ENCODE measurements at regions not wholly inside any gene's neighbourhood (a gene's known extent, or its start where the extent isn't known, plus 50 kb on each side); places are given as distances from the start of the nearest gene placed in this dataset.

DNA sequence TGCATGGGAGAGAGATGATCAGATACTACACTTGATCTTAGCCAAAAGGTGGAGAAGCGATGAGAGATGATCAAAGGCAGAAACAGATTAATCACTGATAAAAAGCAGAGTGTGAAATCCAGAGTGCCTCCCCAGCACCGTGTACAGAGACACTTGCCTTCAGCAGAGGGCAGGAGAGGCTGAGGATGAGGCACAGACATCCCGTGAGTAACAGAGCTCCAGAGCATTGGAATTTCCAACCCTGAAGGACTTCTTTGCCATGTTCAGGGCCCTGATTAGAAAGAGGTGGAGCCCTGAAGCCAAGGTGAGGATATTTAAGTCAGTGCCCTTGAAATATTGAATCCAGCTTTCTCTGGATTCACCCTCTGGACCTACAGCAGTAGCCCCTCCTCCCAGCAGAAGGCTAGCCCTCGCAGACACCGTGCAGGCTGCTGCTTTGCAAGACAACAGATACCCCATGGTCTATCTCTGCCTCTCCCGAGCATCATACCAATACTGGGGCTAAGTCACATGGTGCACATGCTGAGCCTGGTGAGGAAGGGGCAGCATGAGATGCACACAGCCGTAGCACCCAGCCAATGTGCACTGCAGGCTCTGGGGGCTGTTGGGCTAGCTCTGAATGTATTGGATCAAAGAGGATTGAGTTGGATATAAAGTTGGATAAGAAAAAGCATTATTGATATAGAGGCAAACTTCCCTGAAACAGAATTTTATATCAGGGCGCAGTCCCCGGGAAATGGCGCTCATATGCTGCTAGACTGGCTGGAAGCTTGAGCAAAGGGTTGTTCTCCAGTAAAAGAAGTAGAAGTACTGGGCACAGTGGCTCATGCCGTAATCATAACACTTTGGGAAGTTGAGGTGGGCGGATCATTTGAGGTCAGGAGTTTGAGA, 200.3 kb upstream of the B3GAT1 start:
- Histone ChIP-seq H2BK5ac (ENCODE audit: low read depth, low read length) (no peak overlapping the region), H3K14ac (ENCODE audit: insufficient read length) (no peak overlapping the region), H4K5ac (ENCODE audit: insufficient read length, low read depth, low read length) (no peak overlapping the region), H3K4ac (replicated peaks; ENCODE audit: insufficient read length, low read depth, low read length) (no peak overlapping the region), H4K20me1 (replicated peaks in 1 of 2; ENCODE audit: control insufficient read depth in 1 of 2, insufficient read depth in 2 of 2, low read length in 2 of 2) (no peaks in the 10 kb centered on the region), H3K4me1 (replicated peaks in 1 of 4; ENCODE audit: control insufficient read depth in 3 of 4, insufficient read depth in 4 of 4, low read length in 3 of 4) (peaks cover 0 to 4% (median 2%) of the 10 kb centered on the region in 4 experiments; a peak in 4 of 7 replicates), H3K23ac (ENCODE audit: insufficient read length) (no peak overlapping the region), H3K79me1 (ENCODE audit: low read depth, low read length) (no peaks in the 10 kb centered on the region), H2AFZ (ENCODE audit: low read length) (no peak overlapping the region), H3K79me2 (ENCODE audit: control insufficient read depth in 1 of 2, insufficient read depth in 2 of 2, low read length in 2 of 2) (no peaks in the 10 kb centered on the region), H3K4me3 (ENCODE audit: extremely low read depth in 1 of 4, insufficient read depth in 2 of 4, low read depth in 3 of 4, low read length in 4 of 4) (no peak overlapping the region), H3K23me2 (ENCODE audit: low read depth, low read length) (no peaks in the 10 kb centered on the region), H2BK15ac (ENCODE audit: low read length) (no peak overlapping the region), H3K36me3 (ENCODE audit: control insufficient read depth in 2 of 4, insufficient read depth in 4 of 4, low read length in 3 of 4) (no peaks in the 10 kb centered on the region), H2BK120ac (replicated peaks; ENCODE audit: low read depth, low read length) (no peak overlapping the region), H2AK5ac (ENCODE audit: low read depth, low read length) (no peak overlapping the region), H4K91ac (replicated peaks; ENCODE audit: insufficient read length, low read length) (no peak overlapping the region), H3K27ac (ENCODE audit: low read depth, low read length) (no peak overlapping the region), H3K27me3 (replicated peaks in 1 of 4; ENCODE audit: control insufficient read depth in 3 of 4, extremely low read depth in 1 of 4, insufficient read depth in 3 of 4, low read length in 3 of 4) (no peaks in the 10 kb centered on the region), H3K18ac (ENCODE audit: extremely low read depth, low read length) (no peak overlapping the region), H3K4me2 (ENCODE audit: insufficient read depth in 1 of 2, low read depth in 2 of 2, low read length in 2 of 2) (no peak overlapping the region; a peak in 1 of 4 replicates), H3K56ac (replicated peaks; ENCODE audit: insufficient read length, low read depth, low read length) (no peak overlapping the region), H3K9ac (replicated peaks in 1 of 4; ENCODE audit: extremely low read depth in 1 of 4, low read depth in 3 of 4, low read length in 3 of 4) (no peak overlapping the region), H2BK20ac (ENCODE audit: low read length) (no peak overlapping the region), H3K9me3 (ENCODE audit: insufficient read depth in 2 of 2, low read depth in 1 of 2, low read length in 1 of 2) (peaks cover 0 to 2% of the 10 kb centered on the region in 2 experiments; a peak in 1 of 4 replicates), H2BK12ac (ENCODE audit: low read depth, low read length) (no peak overlapping the region), H4K8ac (ENCODE audit: extremely low read depth, insufficient read depth, low read length) (no peak overlapping the region)
- POLR2A ChIA-PET (ENCODE audit: partially characterized antibody) = no interaction called here
- CTCF ChIA-PET (ENCODE audit: partially characterized antibody) = interaction anchor here (0.9 to 1.3 kb wide), 3 partner anchors 20 to 254 kb away, joined by 3 to 6 read pairs (median 3); no protein-coding TSS in a partner anchor
- TF ChIP-seq, protein P1, sequence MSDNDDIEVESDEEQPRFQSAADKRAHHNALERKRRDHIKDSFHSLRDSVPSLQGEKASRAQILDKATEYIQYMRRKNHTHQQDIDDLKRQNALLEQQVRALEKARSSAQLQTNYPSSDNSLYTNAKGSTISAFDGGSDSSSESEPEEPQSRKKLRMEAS (IDR thresholded peaks at IDR 0.05) = 0 out of 2 replicates have a peak, but pooled peaks have one; percentile 36
- no peak for TF ChIP-seq TBP (IDR thresholded peaks at IDR 0.05; ENCODE audit: low read depth, low read length)
- no peak for TF ChIP-seq TEAD4 (IDR thresholded peaks at IDR 0.05; ENCODE audit: low read depth, low read length)
- TF ChIP-seq BRCA1 (IDR thresholded peaks at IDR 0.05; ENCODE audit: low read depth, low read length) = no peak
- TF ChIP-seq SRF (IDR thresholded peaks at IDR 0.05; ENCODE audit: low read depth, low read length) = no peak
- no peak for TF ChIP-seq GTF2F1 (IDR thresholded peaks at IDR 0.05; ENCODE audit: borderline replicate concordance, low read depth, low read length)
- TF ChIP-seq RAD21 (IDR thresholded peaks at IDR 0.05 in 1 of 2, conservative IDR thresholded peaks at IDR 0.05 in 1 of 2; ENCODE audit: low read depth in 2 of 2, low read length in 2 of 2) = peak in 1 of 2 experiments; percentile 24; a peak in 2 of 4 replicates
- TF ChIP-seq, protein P2, sequence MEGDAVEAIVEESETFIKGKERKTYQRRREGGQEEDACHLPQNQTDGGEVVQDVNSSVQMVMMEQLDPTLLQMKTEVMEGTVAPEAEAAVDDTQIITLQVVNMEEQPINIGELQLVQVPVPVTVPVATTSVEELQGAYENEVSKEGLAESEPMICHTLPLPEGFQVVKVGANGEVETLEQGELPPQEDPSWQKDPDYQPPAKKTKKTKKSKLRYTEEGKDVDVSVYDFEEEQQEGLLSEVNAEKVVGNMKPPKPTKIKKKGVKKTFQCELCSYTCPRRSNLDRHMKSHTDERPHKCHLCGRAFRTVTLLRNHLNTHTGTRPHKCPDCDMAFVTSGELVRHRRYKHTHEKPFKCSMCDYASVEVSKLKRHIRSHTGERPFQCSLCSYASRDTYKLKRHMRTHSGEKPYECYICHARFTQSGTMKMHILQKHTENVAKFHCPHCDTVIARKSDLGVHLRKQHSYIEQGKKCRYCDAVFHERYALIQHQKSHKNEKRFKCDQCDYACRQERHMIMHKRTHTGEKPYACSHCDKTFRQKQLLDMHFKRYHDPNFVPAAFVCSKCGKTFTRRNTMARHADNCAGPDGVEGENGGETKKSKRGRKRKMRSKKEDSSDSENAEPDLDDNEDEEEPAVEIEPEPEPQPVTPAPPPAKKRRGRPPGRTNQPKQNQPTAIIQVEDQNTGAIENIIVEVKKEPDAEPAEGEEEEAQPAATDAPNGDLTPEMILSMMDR (IDR thresholded peaks at IDR 0.05; ENCODE audit: control extremely low read depth in 1 of 3, insufficient read depth in 1 of 3, low read depth in 1 of 3, low read length in 3 of 3) = peak in 2 of 3 experiments; percentile 2 to 11; a peak in 2 of 4 replicates
- DNase-seq (ENCODE audit: low read depth in 1 of 2, low spot score in 2 of 2) (peak in 1 of 2 experiments; percentile 29), FAIRE-seq (no peak)
- WGBS, 2 experiments (ENCODE audit: extremely low coverage in 1 of 2, insufficient coverage in 1 of 2, insufficient read length in 1 of 2, insufficient replicate concordance in 2 of 2, low coverage in 1 of 2, low lambda C conversion rate in 2 of 2, missing lambda C conversion rate in 1 of 2) = 83% methylated on average over 12 of the region's 12 CpGs; no CpG with 5 or more reads in 1 of the 2 experiments
